Upper lobe of left lung (tissue), 6 donors: ENCODE measurements at regions not wholly inside any gene's neighbourhood (a gene's known extent, or its start where the extent isn't known, plus 50 kb on each side); places are given as distances from the start of the nearest gene placed in this dataset.

ENCODE experiments used
- ATAC-seq, 2 donors: fragments of 200-7000 bp; cut with Tn5 transposase; one replicate each; pipeline ENCODE4 v1.9.1; 2022; ENCODE audit warnings: mild to moderate bottlenecking in 2 of 2, moderate library complexity in 2 of 2; ENCODE audit not compliant: low FRiP score in 2 of 2
- DNase-seq, 2 donors: peaks; one replicate each; pipeline ENCODE4 v3.0.0-alpha.2; 2019 to 2020
- H3K27ac ChIP-seq, 4 donors: fragments of 200-600 bp; sonication (generic); one replicate each; pipeline ENCODE4 v1.5.1; 2016 to 2019
- H3K27me3 ChIP-seq, 4 donors: fragments of 200-600 bp; sonication (generic); one replicate each; pipeline ENCODE4 v1.5.1; 2017 to 2019
- H3K36me3 ChIP-seq, 4 donors: fragments of 200-600 bp; sonication (generic); one replicate each; pipeline ENCODE4 v1.5.1; 2016 to 2019
- H3K4me1 ChIP-seq, 4 donors: fragments of 200-600 bp; sonication (generic); one replicate each; pipeline ENCODE4 v1.5.1; 2018 to 2019
- H3K4me3 ChIP-seq, 4 donors: fragments of 200-600 bp; sonication (generic); one replicate each; pipeline ENCODE4 v1.5.1; 2017 to 2019; ENCODE audit warnings: mild to moderate bottlenecking in 2 of 4, moderate library complexity in 1 of 4
- H3K9me3 ChIP-seq, 4 donors: fragments of 200-600 bp; sonication (generic); one replicate each; pipeline ENCODE4 v1.5.1; 2018 to 2019
- CTCF ChIP-seq, 6 experiments: fragments of 450-650 bp in 4 of 6; fragments of 200-600 bp in 2 of 6; sonication (generic) in 2 of 6; IDR thresholded peaks; one replicate each; pipeline ENCODE4 v1.5.1; 2016 to 2019; ENCODE audit warnings: antibody characterized with exemption in 6 of 6
- EP300 ChIP-seq, 4 donors: sonication (generic); formaldehyde crosslinking; IDR thresholded peaks; one replicate each; pipeline ENCODE4 v1.5.1; 2017; ENCODE audit warnings: antibody characterized with exemption in 4 of 4, control low read depth in 2 of 4
- POLR2A ChIP-seq, 4 donors: fragments of 450-650 bp; IDR thresholded peaks; one replicate each; pipeline ENCODE4 v1.5.1; 2016 to 2017; ENCODE audit warnings: antibody characterized with exemption in 4 of 4, mild to moderate bottlenecking in 2 of 4
- POLR2AphosphoS5 ChIP-seq, 2 donors: sonication (generic); formaldehyde crosslinking; IDR thresholded peaks; one replicate each; pipeline ENCODE4 v1.5.1; 2017; ENCODE audit warnings: antibody characterized with exemption in 2 of 2
- WGBS, 2 donors: methylation state at CpG; one replicate each; pipeline ENCODE4 v1.1.5; 2017 to 2018; 5-methylcytosine and 5-hydroxymethylcytosine counted together
- donor health status: DM: no; HTN: no; CAD: no; lungs with moderate emphysema.
- donor health status: DM: no; HTN: yes; CAD: no; lungs with severe emphysema.

GRCh38 chr6:134851548-134851947 lies 98.4 kb downstream of the ALDH8A1 start:
- Histone ChIP-seq H3K36me3 (no peaks in the 10 kb centered on the region), H3K4me3 (no peak overlapping the region), H3K27me3 (no peaks in the 10 kb centered on the region), H3K9me3 (no peaks in the 10 kb centered on the region), H3K4me1 (no peaks in the 10 kb centered on the region), H3K27ac (no peak overlapping the region)
- no peak for DNase-seq
- no peak for TF ChIP-seq EP300 (IDR thresholded peaks at IDR 0.05)
- TF ChIP-seq POLR2A (IDR thresholded peaks at IDR 0.05), result no peak
- TF ChIP-seq POLR2AphosphoS5 (IDR thresholded peaks at IDR 0.05), result no peak
- no peak for TF ChIP-seq CTCF (IDR thresholded peaks at IDR 0.05)
- no peak for ATAC-seq
- 93 to 95% methylated on average over 6 of the region's 6 CpGs for WGBS, 2 donors

GRCh38 chr6:134850721-134851305 lies 99.1 kb downstream of the ALDH8A1 start:
- no peaks in the 10 kb centered on the region for H3K4me1 ChIP-seq
- no peak for TF ChIP-seq POLR2A (IDR thresholded peaks at IDR 0.05)
- no peak for TF ChIP-seq EP300 (IDR thresholded peaks at IDR 0.05)
- TF ChIP-seq CTCF (IDR thresholded peaks at IDR 0.05), result no peak
- no peak for TF ChIP-seq POLR2AphosphoS5 (IDR thresholded peaks at IDR 0.05)

GRCh38 chr6:134849920-134850447 lies 99.9 kb downstream of the ALDH8A1 start:
- 86 to 90% methylated on average over 3 to 4 of the region's 4 CpGs for WGBS, 2 donors
- TF ChIP-seq POLR2A (IDR thresholded peaks at IDR 0.05) (no peak), EP300 (IDR thresholded peaks at IDR 0.05) (no peak), POLR2AphosphoS5 (IDR thresholded peaks at IDR 0.05) (no peak), CTCF (IDR thresholded peaks at IDR 0.05) (no peak)
- no peaks in the 10 kb centered on the region for H3K4me1 ChIP-seq
- no peaks in the 10 kb centered on the region for H3K9me3 ChIP-seq
- ATAC-seq, result no peak
- H3K36me3 ChIP-seq, result no peaks in the 10 kb centered on the region
- no peaks in the 10 kb centered on the region for H3K27me3 ChIP-seq
- no peak for DNase-seq
- H3K27ac ChIP-seq, result no peak overlapping the region
- H3K4me3 ChIP-seq, result no peak overlapping the region

More at GRCh38 chr6:134850721-134851305, 99.1 kb downstream of the ALDH8A1 start:
- H3K4me3 ChIP-seq, result no peak overlapping the region
- 79 to 83% methylated on average over 11 of the region's 11 CpGs for WGBS, 2 donors
- H3K27ac ChIP-seq, result no peak overlapping the region
- H3K27me3 ChIP-seq, result no peaks in the 10 kb centered on the region
- no peaks in the 10 kb centered on the region for H3K9me3 ChIP-seq
- ATAC-seq (no peak), DNase-seq (no peak)
- no peaks in the 10 kb centered on the region for H3K36me3 ChIP-seq

- no peak overlapping the region for H3K4me3 ChIP-seq
- H3K9me3 ChIP-seq, result no peaks in the 10 kb centered on the region
- no peaks in the 10 kb centered on the region for H3K27me3 ChIP-seq
- DNase-seq (no peak), ATAC-seq (no peak)
- no peaks in the 10 kb centered on the region for H3K4me1 ChIP-seq
- WGBS, 2 donors, result 76 to 80% methylated on average over 6 of the region's 6 CpGs
- H3K27ac ChIP-seq, result no peak overlapping the region
- TF ChIP-seq EP300 (IDR thresholded peaks at IDR 0.05) (no peak), POLR2AphosphoS5 (IDR thresholded peaks at IDR 0.05) (no peak), CTCF (IDR thresholded peaks at IDR 0.05) (no peak), POLR2A (IDR thresholded peaks at IDR 0.05) (no peak)
- H3K36me3 ChIP-seq, result no peaks in the 10 kb centered on the region
Measured at GRCh38 chr6:134848076-134848475, 101.8 kb downstream of the ALDH8A1 start.

- DNase-seq (no peak), ATAC-seq (no peak)
- no peak overlapping the region for H3K4me3 ChIP-seq
- H3K27ac ChIP-seq, result no peak overlapping the region
- no peaks in the 10 kb centered on the region for H3K9me3 ChIP-seq
- WGBS, 2 donors, result 67 to 85% methylated on average over 3 of the region's 3 CpGs
- TF ChIP-seq POLR2A (IDR thresholded peaks at IDR 0.05), result no peak
- no peak for TF ChIP-seq POLR2AphosphoS5 (IDR thresholded peaks at IDR 0.05)
- TF ChIP-seq CTCF (IDR thresholded peaks at IDR 0.05), result no peak
- no peaks in the 10 kb centered on the region for H3K27me3 ChIP-seq
- H3K4me1 ChIP-seq, result no peaks in the 10 kb centered on the region
- no peaks in the 10 kb centered on the region for H3K36me3 ChIP-seq
Measured at GRCh38 chr6:134846865-134847264, 103.0 kb downstream of the ALDH8A1 start.
